ENCODE measurements at regions not wholly inside any gene's neighbourhood (a gene's known extent, or its start where the extent isn't known, plus 50 kb on each side); places are given as distances from the start of the nearest gene placed in this dataset.
"Not testable (repeated sequence)": the region's sequence is repeated elsewhere in the genome, so short reads cannot be mapped to it uniquely, and the experiment has no call there.

GRCh38 chr2:215260097-215260677 lies 51.7 kb upstream of the ATIC start:
- ChIA-PET CTCF (interaction anchor here (1.1 kb wide), 1 partner anchor 10 kb away, joined by 7 read pairs; no protein-coding TSS in a partner anchor), POLR2A (no interaction called here)
- no peak for DNase-seq
- Mint-ChIP-seq H3K27ac (no peak overlapping the region), H3K27me3 (peaks cover 4% of the 10 kb centered on the region), H3K36me3 (ENCODE audit: low read depth) (no peaks in the 10 kb centered on the region), H3K9me3 (no peaks in the 10 kb centered on the region), H3K4me3 (no peak overlapping the region), H3K4me1 (ENCODE audit: low read depth) (no peaks in the 10 kb centered on the region)
- intact Hi-C loops (cut with micrococcal nuclease), result no loop called here
- TF ChIP-seq CTCF (IDR thresholded peaks at IDR 0.05), result no peak
- ATAC-seq, result no peak

GRCh38 chr2:215249501-215249900 lies 62.4 kb upstream of the ATIC start:
- ChIA-PET CTCF (no interaction called here), POLR2A (no interaction called here)
- TF ChIP-seq CTCF (IDR thresholded peaks at IDR 0.05), result no peak
- DNase-seq (no peak), ATAC-seq (no peak)
- no peak overlapping the region for H3K4me3 Mint-ChIP-seq
- H3K9me3 Mint-ChIP-seq, result no peaks in the 10 kb centered on the region
- no peaks in the 10 kb centered on the region for H3K36me3 Mint-ChIP-seq (ENCODE audit: low read depth)
- peaks cover 6% of the 10 kb centered on the region for H3K27me3 Mint-ChIP-seq
- no peak overlapping the region for H3K27ac Mint-ChIP-seq
- H3K4me1 Mint-ChIP-seq (ENCODE audit: low read depth), result no peaks in the 10 kb centered on the region
- intact Hi-C loops (cut with micrococcal nuclease), result no loop called here

GRCh38 chr2:215245919-215246318 lies 65.9 kb upstream of the ATIC start:
- CTCF ChIA-PET, H3K27ac Mint-ChIP-seq: not testable (repeated sequence)

GRCh38 chr2:215241791-215242305 lies 70.0 kb upstream of the ATIC start:
- intact Hi-C loops (cut with micrococcal nuclease), result no loop called here
- CTCF ChIA-PET, result no interaction called here
- Mint-ChIP-seq H3K27me3 (peaks cover 5% of the 10 kb centered on the region), H3K4me3 (no peak overlapping the region), H3K9me3 (no peaks in the 10 kb centered on the region), H3K36me3 (ENCODE audit: low read depth) (no peaks in the 10 kb centered on the region), H3K27ac (no peak overlapping the region), H3K4me1 (ENCODE audit: low read depth) (no peaks in the 10 kb centered on the region)
- no peak for TF ChIP-seq CTCF (IDR thresholded peaks at IDR 0.05)
- DNase-seq, result no peak
- no peak for ATAC-seq
- POLR2A ChIA-PET, result no interaction called here

More at GRCh38 chr2:215245919-215246318, 65.9 kb upstream of the ATIC start:
- H3K27me3 Mint-ChIP-seq; H3K4me3 Mint-ChIP-seq; DNase-seq; H3K9me3 Mint-ChIP-seq; intact Hi-C loops (cut with micrococcal nuclease); POLR2A ChIA-PET; ATAC-seq; H3K4me1 Mint-ChIP-seq (ENCODE audit: low read depth); H3K36me3 Mint-ChIP-seq (ENCODE audit: low read depth): not testable (repeated sequence)

GRCh38 chr2:215238485-215239098 lies 73.3 kb upstream of the ATIC start:
- Mint-ChIP-seq H3K4me3 (no peak overlapping the region), H3K4me1 (ENCODE audit: low read depth) (no peaks in the 10 kb centered on the region), H3K9me3 (no peaks in the 10 kb centered on the region), H3K36me3 (ENCODE audit: low read depth) (no peaks in the 10 kb centered on the region), H3K27ac (no peak overlapping the region), H3K27me3 (peaks cover 5% of the 10 kb centered on the region)
- no peak for DNase-seq
- intact Hi-C loops (cut with micrococcal nuclease), result no loop called here
- no peak for ATAC-seq
- CTCF ChIA-PET, result no interaction called here
- POLR2A ChIA-PET, result no interaction called here
- TF ChIP-seq CTCF (IDR thresholded peaks at IDR 0.05), result no peak
